ENCODE measurements at regions not wholly inside any gene's neighbourhood (a gene's known extent, or its start where the extent isn't known, plus 50 kb on each side); places are given as distances from the start of the nearest gene placed in this dataset.

- DNase-seq: no peak
These were observed 426.1 kb downstream of the EDEM1 start for GRCh38 chr3:5613599-5613998.

GRCh38 chr3:5616873-5617272 is 429.4 kb downstream of the EDEM1 start:
- DNase-seq: no peak

- no peak for DNase-seq
These were observed 430.7 kb downstream of the EDEM1 start for GRCh38 chr3:5618170-5618569.

- no peak for DNase-seq
These were observed 442.9 kb downstream of the EDEM1 start for GRCh38 chr3:5630406-5630805.

- DNase-seq: no peak
These were observed 446.5 kb downstream of the EDEM1 start for GRCh38 chr3:5633960-5634359.

- DNase-seq: no peak
These were observed 446.9 kb downstream of the EDEM1 start for GRCh38 chr3:5634411-5634810.

- no peak for DNase-seq
These were observed 448.2 kb downstream of the EDEM1 start for GRCh38 chr3:5635746-5636145.

- no peak for DNase-seq
These were observed 451.0 kb downstream of the EDEM1 start for GRCh38 chr3:5638550-5638949.

GRCh38 chr3:5644773-5645670 is 457.5 kb downstream of the EDEM1 start:
- no peak for DNase-seq

- DNase-seq: no peak
These were observed 458.3 kb downstream of the EDEM1 start for GRCh38 chr3:5645692-5646410.

- DNase-seq: no peak
These were observed 462.8 kb downstream of the EDEM1 start for GRCh38 chr3:5650303-5650702.

GRCh38 chr3:5651351-5651750 is 463.8 kb downstream of the EDEM1 start:
- DNase-seq: no peak

GRCh38 chr3:5653426-5654143 is 466.1 kb downstream of the EDEM1 start:
- no peak for DNase-seq

GRCh38 chr3:5657106-5657505 is 469.6 kb downstream of the EDEM1 start:
- DNase-seq: no peak

- no peak for DNase-seq
These were observed 476.1 kb downstream of the EDEM1 start for GRCh38 chr3:5663601-5664000.

GRCh38 chr3:5666455-5666854 is 478.9 kb downstream of the EDEM1 start:
- no peak for DNase-seq

- DNase-seq: no peak
These were observed 486.0 kb downstream of the EDEM1 start for GRCh38 chr3:5673521-5673920.

- no peak for DNase-seq
These were observed 487.8 kb downstream of the EDEM1 start for GRCh38 chr3:5675319-5675718.

GRCh38 chr3:5677555-5677954 is 490.0 kb downstream of the EDEM1 start:
- no peak for DNase-seq

GRCh38 chr3:5678248-5678647 is 490.7 kb downstream of the EDEM1 start:
- no peak for DNase-seq

- no peak for DNase-seq
These were observed 491.3 kb downstream of the EDEM1 start for GRCh38 chr3:5678844-5679243.

GRCh38 chr3:5687230-5687629 is 499.7 kb downstream of the EDEM1 start:
- DNase-seq: no peak

Measured in hypothalamus (tissue), 51 donors.